NCI-H1436 (cell line): ENCODE measurements at regions not wholly inside any gene's neighbourhood (a gene's known extent, or its start where the extent isn't known, plus 50 kb on each side); places are given as distances from the start of the nearest gene placed in this dataset.

Experiments used
- DNase-seq: peaks from one replicate; lab custom pipeline; 2025; lab: John Stamatoyannopoulos, UW

- DNase-seq, result no peak
These were observed 65.9 kb upstream of the RGPD4 start for GRCh38 chr2:107760620-107761364.

GRCh38 chr2:107772353-107772752 lies 54.3 kb upstream of the RGPD4 start:
- no peak for DNase-seq

- no peak for DNase-seq
These were observed 51.5 kb upstream of the RGPD4 start for GRCh38 chr2:107775211-107775610.

- no peak for DNase-seq
These were observed 50.9 kb upstream of the RGPD4 start for GRCh38 chr2:107775791-107776190.

GRCh38 chr2:107776362-107776761 lies 50.3 kb upstream of the RGPD4 start:
- DNase-seq, result peak; percentile 8
